Endothelial cell of umbilical vein (primary cell): ENCODE measurements at regions not wholly inside any gene's neighbourhood (a gene's known extent, or its start where the extent isn't known, plus 50 kb on each side); places are given as distances from the start of the nearest gene placed in this dataset.
A peak's percentile ranks its signal among the peaks of the same experiment; 100 is the strongest.

Experiments
- BruUV-seq: library from RNA; stranded (reverse); fragments of 400-500 nt; replicated peaks from 2 replicates; lab custom pipeline; 2021; lab: Mats Ljungman, UMichigan
- CTCF ChIA-PET: fragments of 300-600, 350-600 bp; sonication (Branson Sonifier 250); formaldehyde crosslinking; loops from one replicate; lab custom pipeline; 2021; ENCODE audit warnings: antibody characterized with exemption, inconsistent platforms; lab: Charles Lee
- POLR2A ChIA-PET: fragments of 300-600, 350-600 bp; sonication (Branson Sonifier 250); formaldehyde crosslinking; loops from one replicate; lab custom pipeline; 2021; ENCODE audit warnings: antibody characterized with exemption, inconsistent platforms; lab: Charles Lee
- DNase-seq: peaks from one replicate; pipeline ENCODE4 v3.0.0-alpha.2; 2011; ENCODE audit warnings: low read depth, low spot score
- FAIRE-seq: peaks from 2 replicates; lab custom pipeline; 2011; peaks lifted over from hg19 to GRCh38; lab: Jason Lieb, UNC
- H2AFZ ChIP-seq: 2 replicates; pipeline ENCODE4 v1.6.0; 2012; ENCODE audit warnings: low read depth, low read length, control low read depth, inconsistent platforms
- H3K27ac ChIP-seq: 2 replicates; pipeline ENCODE4 v1.5.1; 2011; ENCODE audit warnings: low read depth, mild to moderate bottlenecking, control low read depth, low read length, moderate library complexity; ENCODE audit not compliant: insufficient read depth
- H3K27me3 ChIP-seq, 2 experiments: 2 replicates each; pipeline versions ENCODE4 v1.6.0 to v1.6.1; 2011; ENCODE audit warnings: low read length in 2 of 2, mixed read lengths in 1 of 2; ENCODE audit not compliant: control insufficient read depth in 2 of 2, insufficient read depth in 2 of 2
- H3K36me3 ChIP-seq, 2 experiments: 2 replicates in 1 of 2; 3 replicates in 1 of 2; pipeline ENCODE4 v1.5.1; 2011; ENCODE audit warnings: low read length in 2 of 2, mild to moderate bottlenecking in 1 of 2, moderate library complexity in 1 of 2; ENCODE audit not compliant: control insufficient read depth in 2 of 2, insufficient read depth in 2 of 2; ENCODE audit errors: extremely low read depth in 1 of 2
- H3K4me1 ChIP-seq: 3 replicates; pipeline ENCODE4 v1.5.1; 2011; ENCODE audit warnings: mild to moderate bottlenecking, low read length; ENCODE audit not compliant: control insufficient read depth, insufficient read depth; ENCODE audit errors: extremely low read depth
- H3K4me2 ChIP-seq: 2 replicates; pipeline ENCODE4 v1.6.1; 2011; ENCODE audit warnings: low read length, control low read depth, mixed read lengths; ENCODE audit not compliant: insufficient read depth
- H3K4me3 ChIP-seq, 3 experiments: fragments of 200-600 bp in 1 of 3; sonication (generic), shearing (Covaris generic) in 1 of 3; replicated peaks in 1 of 3; 2 replicates each; pipeline ENCODE4 v1.5.1; 2011 to 2016; ENCODE audit warnings: control low read depth in 3 of 3, low read length in 3 of 3, mild to moderate bottlenecking in 2 of 3, inconsistent platforms in 1 of 3, low read depth in 1 of 3, moderate library complexity in 1 of 3; ENCODE audit not compliant: insufficient read depth in 1 of 3
- H3K79me2 ChIP-seq: 2 replicates; pipeline ENCODE4 v1.6.0; 2012; ENCODE audit warnings: low read length, inconsistent platforms; ENCODE audit not compliant: control insufficient read depth, insufficient read depth
- H3K9ac ChIP-seq: replicated peaks from 2 replicates; pipeline ENCODE3; 2011; ENCODE audit warnings: low read length, control low read depth; ENCODE audit not compliant: insufficient read depth; ENCODE audit errors: extremely low read depth
- H3K9me1 ChIP-seq: replicated peaks from 3 replicates; pipeline ENCODE4 v1.6.0; 2011; ENCODE audit warnings: mild to moderate bottlenecking, low read length; ENCODE audit not compliant: control insufficient read depth, insufficient read depth; ENCODE audit errors: extremely low read depth
- H3K9me3 ChIP-seq: replicated peaks from 2 replicates; pipeline ENCODE4 v1.5.1; 2012; ENCODE audit warnings: low read length, inconsistent platforms; ENCODE audit not compliant: control insufficient read depth, insufficient read depth
- H4K20me1 ChIP-seq: replicated peaks from 2 replicates; pipeline ENCODE3; 2011; ENCODE audit warnings: mild to moderate bottlenecking, low read length; ENCODE audit not compliant: control insufficient read depth, insufficient read depth; ENCODE audit errors: extremely low read depth
- CTCF ChIP-seq, 2 donors: IDR thresholded peaks; 1 replicate in 1 of 2; 2 replicates in 1 of 2; pipeline ENCODE4 v1.5.1; 2011; ENCODE audit warnings: low read length in 2 of 2, mild to moderate bottlenecking in 2 of 2, moderate library complexity in 2 of 2, control low read depth in 1 of 2, inconsistent platforms in 1 of 2, low read depth in 1 of 2; ENCODE audit not compliant: insufficient read depth in 1 of 2; ENCODE audit errors: extremely low read depth in 1 of 2
- FOS ChIP-seq: IDR thresholded peaks from 2 replicates; pipeline ENCODE4 v1.6.1; 2011; ENCODE audit warnings: mild to moderate bottlenecking, low read length, moderate library complexity, borderline replicate concordance; ENCODE audit not compliant: insufficient read depth
- JUN ChIP-seq: IDR thresholded peaks from 2 replicates; pipeline ENCODE4 v1.6.1; 2011; ENCODE audit warnings: borderline replicate concordance, low read depth; ENCODE audit not compliant: insufficient read length, insufficient read depth
- MYC ChIP-seq: IDR thresholded peaks from one replicate; pipeline ENCODE4 v1.6.1; 2011; ENCODE audit warnings: mild to moderate bottlenecking, low read depth, low read length
- POLR2AphosphoS5 ChIP-seq: IDR thresholded peaks from 2 replicates; pipeline ENCODE4 v1.6.1; 2012; ENCODE audit warnings: low read depth, mild to moderate bottlenecking, control low read depth, low read length, moderate library complexity; ENCODE audit not compliant: insufficient read depth
- dilution Hi-C: fragments of 300-500 bp; cut with MboI; formaldehyde crosslinking; loops from one replicate; pipeline ENCODE4 v1.15.0; 2019; ENCODE audit warnings: low sequenced_read_pairs; ENCODE audit not compliant: extremely low pct_ligation_motif_present
- intact Hi-C: fragments of 100-400 bp; cut with micrococcal nuclease; formaldehyde crosslinking; loops from one replicate; pipeline ENCODE4 v1.10.0; 2022
- TF ChIP-seq, protein P1 (sequence below): IDR thresholded peaks from 2 replicates; pipeline ENCODE4 v1.6.1; 2011; ENCODE audit not compliant: insufficient read depth, insufficient read length

- FAIRE-seq (peak; percentile 62), DNase-seq (no peak)
- H3K79me2 ChIP-seq: no peaks in the 10 kb centered on the region
- intact Hi-C loops (no loop called here), dilution Hi-C loops (loop anchor here (10.0 to 25.0 kb wide), 2 partner anchors 48 to 124 kb away; partner anchors contain the start of gene NCOR2)
- H3K4me2 ChIP-seq: no peak overlapping the region
- H3K9me3 ChIP-seq: no peaks in the 10 kb centered on the region
- ChIA-PET POLR2A (no interaction called here), CTCF (interaction anchor here (1.3 to 1.8 kb wide), 3 partner anchors 23 to 35 kb away, joined by 3 to 8 read pairs (median 4); no protein-coding TSS in a partner anchor)
- no peak overlapping the region for H3K9ac ChIP-seq
- BruUV-seq: no TSS peak
- no peak overlapping the region for H3K4me3 ChIP-seq
- H3K36me3 ChIP-seq: no peaks in the 10 kb centered on the region
- H3K4me1 ChIP-seq: peaks cover 47% of the 10 kb centered on the region
- H4K20me1 ChIP-seq: no peaks in the 10 kb centered on the region
- H2AFZ ChIP-seq: no peak overlapping the region
- H3K9me1 ChIP-seq: no peaks in the 10 kb centered on the region
- H3K27ac ChIP-seq: no peak overlapping the region
- no peak for TF ChIP-seq JUN
- no peak for TF ChIP-seq MYC
- TF ChIP-seq, protein P1, sequence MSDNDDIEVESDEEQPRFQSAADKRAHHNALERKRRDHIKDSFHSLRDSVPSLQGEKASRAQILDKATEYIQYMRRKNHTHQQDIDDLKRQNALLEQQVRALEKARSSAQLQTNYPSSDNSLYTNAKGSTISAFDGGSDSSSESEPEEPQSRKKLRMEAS: no peak
- no peak for TF ChIP-seq CTCF (IDR thresholded peaks at IDR 0.05; ENCODE audit: extremely low read depth in 1 of 2, insufficient read depth in 1 of 2, low read depth in 1 of 2, low read length in 2 of 2)
- no peak for TF ChIP-seq FOS
- no peak for TF ChIP-seq POLR2AphosphoS5
- no peaks in the 10 kb centered on the region for H3K27me3 ChIP-seq
Observed at GRCh38 chr12:124686370-124687173, 119.2 kb upstream of the NCOR2 start.
